ENCODE measurements at regions not wholly inside any gene's neighbourhood (a gene's known extent, or its start where the extent isn't known, plus 50 kb on each side); places are given as distances from the start of the nearest gene placed in this dataset.

- no peaks in the 10 kb centered on the region for H3K27me3 Mint-ChIP-seq
- peaks cover 2% of the 10 kb centered on the region for H3K9me3 Mint-ChIP-seq
- H3K36me3 Mint-ChIP-seq, result peaks cover 5% of the 10 kb centered on the region
- H3K4me3 Mint-ChIP-seq, result no peak overlapping the region
- H3K27ac Mint-ChIP-seq, result no peak overlapping the region
- ATAC-seq, result no peak
- no peaks in the 10 kb centered on the region for H3K4me1 Mint-ChIP-seq
Observed at GRCh38 chrX:57204306-57204705, 67.1 kb upstream of the SPIN2A start.

GRCh38 chrX:57211906-57212305, 74.6 kb upstream of the FAAH2 start:
- H3K4me3 Mint-ChIP-seq, result no peak overlapping the region
- no peak for ATAC-seq
- peaks cover 44% of the 10 kb centered on the region for H3K36me3 Mint-ChIP-seq
- H3K27ac Mint-ChIP-seq, result no peak overlapping the region
- H3K4me1 Mint-ChIP-seq, result no peaks in the 10 kb centered on the region
- H3K9me3 Mint-ChIP-seq, result peaks cover 3% of the 10 kb centered on the region
- H3K27me3 Mint-ChIP-seq, result no peaks in the 10 kb centered on the region

GRCh38 chrX:57227691-57228090, 58.8 kb upstream of the FAAH2 start:
- Mint-ChIP-seq H3K9me3 (peaks cover 5% of the 10 kb centered on the region), H3K36me3 (peaks cover 55% of the 10 kb centered on the region), H3K4me1 (no peaks in the 10 kb centered on the region), H3K27ac (no peak overlapping the region), H3K4me3 (no peak overlapping the region), H3K27me3 (no peaks in the 10 kb centered on the region)
- ATAC-seq, result no peak

GRCh38 chrX:57232658-57233360, 53.7 kb upstream of the FAAH2 start:
- H3K27ac Mint-ChIP-seq, result no peak overlapping the region
- H3K27me3 Mint-ChIP-seq, result no peaks in the 10 kb centered on the region
- no peak overlapping the region for H3K4me3 Mint-ChIP-seq
- no peak for ATAC-seq
- H3K36me3 Mint-ChIP-seq, result peaks cover 52% of the 10 kb centered on the region
- no peaks in the 10 kb centered on the region for H3K9me3 Mint-ChIP-seq
- H3K4me1 Mint-ChIP-seq, result no peaks in the 10 kb centered on the region

Data from stimulated activated memory B cell treated with anti-CD40 and anti-IgM and Interleukin-4, amounts not matched to agents 10 μg/mL and 1 μg/mL and 100 μg/mL, for 72 hours (primary cell).